DND-41 (cell line): ENCODE measurements at regions not wholly inside any gene's neighbourhood (a gene's known extent, or its start where the extent isn't known, plus 50 kb on each side); places are given as distances from the start of the nearest gene placed in this dataset.

ENCODE experiments used
- EZH2 ChIP-seq: IDR thresholded peaks from 3 replicates; pipeline ENCODE4 v1.6.1; 2012; ENCODE audit warnings: borderline replicate concordance, low read depth, mild to moderate bottlenecking, moderate library complexity, low read length, inconsistent platforms; ENCODE audit not compliant: severe bottlenecking
- TF ChIP-seq, protein P1 (sequence below): IDR thresholded peaks from 2 replicates; pipeline ENCODE4 v1.5.1; 2012; ENCODE audit warnings: borderline replicate concordance, low read length, moderate library complexity, mild to moderate bottlenecking; ENCODE audit not compliant: poor library complexity, severe bottlenecking; ENCODE audit errors: extremely low read depth

DNA sequence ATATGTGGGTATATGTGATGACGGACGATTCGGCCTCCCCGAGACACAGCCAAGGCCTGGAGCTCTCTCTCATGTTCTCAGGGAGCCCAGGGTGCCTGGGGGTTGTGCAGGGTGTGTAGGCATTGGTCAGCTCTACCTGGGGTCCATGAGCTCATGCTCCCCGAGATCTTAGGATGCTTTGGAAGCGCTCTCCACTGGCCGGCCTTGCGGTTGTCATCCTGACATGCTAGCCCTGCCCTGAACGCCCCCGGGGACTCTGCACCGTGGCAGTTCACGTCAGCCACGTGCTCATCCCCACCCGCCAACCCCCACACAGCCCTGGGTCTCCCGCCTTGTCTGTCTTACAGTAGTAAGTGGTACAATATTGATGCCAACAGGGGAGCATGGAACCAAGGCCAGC, 67.8 kb downstream of the RTP5 start:
- no peak for TF ChIP-seq EZH2
- TF ChIP-seq, protein P1, sequence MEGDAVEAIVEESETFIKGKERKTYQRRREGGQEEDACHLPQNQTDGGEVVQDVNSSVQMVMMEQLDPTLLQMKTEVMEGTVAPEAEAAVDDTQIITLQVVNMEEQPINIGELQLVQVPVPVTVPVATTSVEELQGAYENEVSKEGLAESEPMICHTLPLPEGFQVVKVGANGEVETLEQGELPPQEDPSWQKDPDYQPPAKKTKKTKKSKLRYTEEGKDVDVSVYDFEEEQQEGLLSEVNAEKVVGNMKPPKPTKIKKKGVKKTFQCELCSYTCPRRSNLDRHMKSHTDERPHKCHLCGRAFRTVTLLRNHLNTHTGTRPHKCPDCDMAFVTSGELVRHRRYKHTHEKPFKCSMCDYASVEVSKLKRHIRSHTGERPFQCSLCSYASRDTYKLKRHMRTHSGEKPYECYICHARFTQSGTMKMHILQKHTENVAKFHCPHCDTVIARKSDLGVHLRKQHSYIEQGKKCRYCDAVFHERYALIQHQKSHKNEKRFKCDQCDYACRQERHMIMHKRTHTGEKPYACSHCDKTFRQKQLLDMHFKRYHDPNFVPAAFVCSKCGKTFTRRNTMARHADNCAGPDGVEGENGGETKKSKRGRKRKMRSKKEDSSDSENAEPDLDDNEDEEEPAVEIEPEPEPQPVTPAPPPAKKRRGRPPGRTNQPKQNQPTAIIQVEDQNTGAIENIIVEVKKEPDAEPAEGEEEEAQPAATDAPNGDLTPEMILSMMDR, result no peak
